ENCODE measurements at regions not wholly inside any gene's neighbourhood (a gene's known extent, or its start where the extent isn't known, plus 50 kb on each side); places are given as distances from the start of the nearest gene placed in this dataset.

- no peaks in the 10 kb centered on the region for H3K27me3 ChIP-seq
- TF ChIP-seq CTCF (IDR thresholded peaks at IDR 0.05) (no peak), POLR2AphosphoS5 (IDR thresholded peaks at IDR 0.05) (no peak), POLR2A (IDR thresholded peaks at IDR 0.05) (no peak), EP300 (IDR thresholded peaks at IDR 0.05) (no peak)
- 97 to 99% methylated on average over 2 of the region's 2 CpGs for WGBS, 2 donors
- intact Hi-C loops (cut with DNase I), result no loop called here
- no peaks in the 10 kb centered on the region for H3K4me1 ChIP-seq
- DNase-seq, result no peak
- no peaks in the 10 kb centered on the region for H3K9me3 ChIP-seq
- H3K27ac ChIP-seq, result no peak overlapping the region
- no peak overlapping the region for H3K4me3 ChIP-seq
- H3K36me3 ChIP-seq, result no peaks in the 10 kb centered on the region
Observed at GRCh38 chr5:10836986-10837385, 76.0 kb upstream of the DAP start.

- no peak overlapping the region for H3K27ac ChIP-seq
- no peaks in the 10 kb centered on the region for H3K36me3 ChIP-seq
- TF ChIP-seq POLR2AphosphoS5 (IDR thresholded peaks at IDR 0.05) (no peak), POLR2A (IDR thresholded peaks at IDR 0.05) (no peak), CTCF (IDR thresholded peaks at IDR 0.05) (no peak), EP300 (IDR thresholded peaks at IDR 0.05) (no peak)
- no peaks in the 10 kb centered on the region for H3K4me1 ChIP-seq
- no peaks in the 10 kb centered on the region for H3K27me3 ChIP-seq
- H3K9me3 ChIP-seq, result no peaks in the 10 kb centered on the region
- DNase-seq, result no peak
- no peak overlapping the region for H3K4me3 ChIP-seq
- 84 to 86% methylated on average over 1 of the region's 1 CpG for WGBS, 2 donors
- intact Hi-C loops (cut with DNase I), result no loop called here
Observed at GRCh38 chr5:10834695-10835094, 73.7 kb upstream of the DAP start.

DNA sequence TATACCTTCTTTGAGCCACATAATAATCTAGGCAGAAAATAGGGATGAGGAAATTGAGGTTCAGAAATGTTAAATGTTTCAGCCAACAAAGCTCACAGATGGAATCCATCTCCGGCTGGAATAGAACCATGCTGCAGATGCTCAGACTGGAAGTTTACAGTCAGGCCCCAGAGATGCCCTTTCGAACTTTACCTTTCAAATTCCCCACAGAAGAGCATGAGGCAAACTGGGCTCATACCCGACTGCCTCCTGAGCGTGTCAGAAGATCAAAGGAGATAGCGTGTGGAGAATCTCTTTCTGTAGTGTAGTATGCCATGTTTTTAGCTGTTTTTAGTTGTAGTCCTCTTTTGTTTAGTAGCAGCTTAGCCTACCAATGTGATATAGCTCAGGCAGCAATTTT lies 72.0 kb upstream of the DAP start:
- Histone ChIP-seq H3K27ac (no peak overlapping the region), H3K27me3 (no peaks in the 10 kb centered on the region), H3K36me3 (no peaks in the 10 kb centered on the region), H3K9me3 (no peaks in the 10 kb centered on the region), H3K4me3 (no peak overlapping the region), H3K4me1 (no peaks in the 10 kb centered on the region)
- intact Hi-C loops (cut with DNase I), result no loop called here
- TF ChIP-seq CTCF (IDR thresholded peaks at IDR 0.05) (no peak), POLR2AphosphoS5 (IDR thresholded peaks at IDR 0.05) (peak in 1 of 4 donors; percentile 20), EP300 (IDR thresholded peaks at IDR 0.05) (no peak)
- no peak for DNase-seq
- 48 to 62% methylated on average over 5 of the region's 5 CpGs for WGBS, 2 donors

DNA sequence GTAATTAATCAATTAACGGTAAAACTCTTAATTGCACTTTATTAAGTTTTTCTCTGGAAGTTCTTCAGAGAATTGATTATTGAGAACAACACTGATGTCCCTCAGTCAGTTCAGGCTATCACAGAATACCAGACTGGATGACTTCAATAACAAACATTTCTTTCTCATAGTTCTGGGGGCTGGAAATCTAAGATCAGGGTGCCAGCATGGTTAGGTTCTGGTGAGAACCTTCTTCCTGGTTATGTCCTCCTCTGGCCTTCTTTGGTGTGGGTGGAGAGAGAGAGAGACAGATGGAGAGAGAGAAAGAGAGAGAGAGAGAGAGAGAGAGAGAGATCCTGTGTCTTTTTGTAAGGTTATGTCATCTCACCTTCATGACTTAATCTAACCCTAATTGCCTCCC lies 71.4 kb upstream of the DAP start:
- no peak for TF ChIP-seq EP300 (IDR thresholded peaks at IDR 0.05)
- TF ChIP-seq POLR2A (IDR thresholded peaks at IDR 0.05), result no peak
- no peak for TF ChIP-seq POLR2AphosphoS5 (IDR thresholded peaks at IDR 0.05)
- no peak for TF ChIP-seq CTCF (IDR thresholded peaks at IDR 0.05)
- Histone ChIP-seq H3K36me3 (no peaks in the 10 kb centered on the region), H3K27ac (no peak overlapping the region), H3K27me3 (no peaks in the 10 kb centered on the region), H3K4me3 (no peak overlapping the region), H3K9me3 (no peaks in the 10 kb centered on the region), H3K4me1 (no peaks in the 10 kb centered on the region)
- intact Hi-C loops (cut with DNase I), result no loop called here
- WGBS, 2 donors, result 92 to 98% methylated on average over 1 of the region's 1 CpG
- DNase-seq, result no peak

DNA sequence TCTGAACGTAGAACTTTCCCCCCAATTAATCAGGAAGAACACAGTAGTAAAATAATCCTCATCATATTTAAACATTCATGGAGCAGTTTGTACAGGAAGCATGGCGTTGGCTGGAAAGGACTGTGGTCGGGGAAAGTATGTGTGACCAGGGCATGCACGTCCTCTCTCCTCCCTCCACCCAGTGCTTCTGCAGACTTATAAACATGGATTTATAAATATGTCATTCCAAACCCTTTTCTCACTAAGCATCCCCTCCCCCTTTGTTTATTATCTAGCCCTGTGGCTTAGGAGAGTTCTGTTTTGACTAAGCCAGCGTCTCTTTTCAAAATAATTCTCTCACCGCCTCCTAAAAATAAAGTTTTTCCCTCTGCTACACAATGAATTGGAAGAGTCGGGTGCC lies 70.4 kb upstream of the DAP start:
- Histone ChIP-seq H3K27ac (no peak overlapping the region), H3K4me1 (no peaks in the 10 kb centered on the region), H3K36me3 (no peaks in the 10 kb centered on the region), H3K9me3 (no peaks in the 10 kb centered on the region), H3K27me3 (no peaks in the 10 kb centered on the region), H3K4me3 (no peak overlapping the region)
- TF ChIP-seq POLR2AphosphoS5 (IDR thresholded peaks at IDR 0.05) (no peak), CTCF (IDR thresholded peaks at IDR 0.05) (no peak), EP300 (IDR thresholded peaks at IDR 0.05) (no peak), POLR2A (IDR thresholded peaks at IDR 0.05) (no peak)
- 60 to 62% methylated on average over 7 of the region's 7 CpGs for WGBS, 2 donors
- no peak for DNase-seq
- intact Hi-C loops (cut with DNase I), result no loop called here
